ENCODE measurements at regions not wholly inside any gene's neighbourhood (a gene's known extent, or its start where the extent isn't known, plus 50 kb on each side); places are given as distances from the start of the nearest gene placed in this dataset.

DNA sequence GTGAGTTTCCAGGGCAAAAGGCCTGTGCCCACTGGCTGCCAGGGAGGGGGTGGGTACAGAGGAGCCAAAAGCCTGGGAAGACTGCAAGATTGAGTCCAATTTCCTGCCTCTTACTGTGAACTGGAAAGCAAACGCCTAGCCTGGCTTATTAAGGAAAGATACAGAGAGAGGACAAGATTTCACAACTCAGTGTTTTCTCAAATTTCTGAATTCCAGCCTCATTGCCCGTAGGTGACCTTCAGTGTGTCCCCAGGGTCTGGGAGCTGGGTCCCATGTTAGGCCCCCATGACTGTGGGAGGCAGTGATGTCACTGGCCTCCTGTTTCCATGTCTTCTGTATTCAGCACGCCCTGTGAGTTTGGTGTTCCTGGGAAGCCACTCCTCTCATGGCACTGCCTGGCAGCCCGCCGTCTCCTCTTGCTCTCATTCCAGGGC, 60.6 kb upstream of the PTPN3 start:
- Histone ChIP-seq H4K91ac (replicated peaks; ENCODE audit: insufficient read length, low read length) (no peak overlapping the region), H3K27ac (ENCODE audit: low read depth, low read length) (no peak overlapping the region), H3K9me3 (ENCODE audit: insufficient read depth in 2 of 2, low read depth in 1 of 2, low read length in 1 of 2) (no peaks in the 10 kb centered on the region), H3K4me2 (ENCODE audit: insufficient read depth in 1 of 2, low read depth in 2 of 2, low read length in 2 of 2) (no peak overlapping the region), H3K23me2 (ENCODE audit: low read depth, low read length) (no peaks in the 10 kb centered on the region), H3K23ac (ENCODE audit: insufficient read length) (no peak overlapping the region), H4K20me1 (replicated peaks in 1 of 2; ENCODE audit: control insufficient read depth in 1 of 2, insufficient read depth in 2 of 2, low read length in 2 of 2) (no peaks in the 10 kb centered on the region), H2BK5ac (ENCODE audit: low read depth, low read length) (no peak overlapping the region), H4K8ac (ENCODE audit: extremely low read depth, insufficient read depth, low read length) (no peak overlapping the region), H2BK15ac (ENCODE audit: low read length) (no peak overlapping the region), H3K79me1 (ENCODE audit: low read depth, low read length) (no peaks in the 10 kb centered on the region), H3K18ac (ENCODE audit: extremely low read depth, low read length) (no peak overlapping the region), H3K56ac (replicated peaks; ENCODE audit: insufficient read length, low read depth, low read length) (no peak overlapping the region), H3K14ac (ENCODE audit: insufficient read length) (no peak overlapping the region), H4K5ac (ENCODE audit: insufficient read length, low read depth, low read length) (no peak overlapping the region), H2AFZ (ENCODE audit: low read length) (0 out of 2 replicates have a peak overlapping the region, but pooled peaks have one; percentile 7), H3K36me3 (ENCODE audit: control insufficient read depth in 2 of 4, insufficient read depth in 4 of 4, low read length in 3 of 4) (no peaks in the 10 kb centered on the region), H2BK120ac (replicated peaks; ENCODE audit: low read depth, low read length) (no peak overlapping the region), H3K27me3 (replicated peaks in 1 of 4; ENCODE audit: control insufficient read depth in 3 of 4, extremely low read depth in 1 of 4, insufficient read depth in 3 of 4, low read length in 3 of 4) (no peaks in the 10 kb centered on the region; a peak in 1 of 7 replicates), H3K79me2 (ENCODE audit: control insufficient read depth in 1 of 2, insufficient read depth in 2 of 2, low read length in 2 of 2) (no peaks in the 10 kb centered on the region), H3K9ac (replicated peaks in 1 of 4; ENCODE audit: extremely low read depth in 1 of 4, low read depth in 3 of 4, low read length in 3 of 4) (no peak overlapping the region; a peak in 1 of 7 replicates), H2AK5ac (ENCODE audit: low read depth, low read length) (no peak overlapping the region), H3K4me3 (ENCODE audit: extremely low read depth in 1 of 4, insufficient read depth in 2 of 4, low read depth in 3 of 4, low read length in 4 of 4) (no peak overlapping the region), H3K4me1 (replicated peaks in 1 of 4; ENCODE audit: control insufficient read depth in 3 of 4, insufficient read depth in 4 of 4, low read length in 3 of 4) (peaks cover 2 to 10% (median 6%) of the 10 kb centered on the region in 4 experiments; a peak in 6 of 7 replicates), H2BK20ac (ENCODE audit: low read length) (no peak overlapping the region), H3K4ac (replicated peaks; ENCODE audit: insufficient read length, low read depth, low read length) (no peak overlapping the region), H2BK12ac (ENCODE audit: low read depth, low read length) (no peak overlapping the region)
- ChIA-PET CTCF (ENCODE audit: partially characterized antibody) (interaction anchor here (1.1 to 1.4 kb wide), 3 partner anchors 9 to 44 kb away, joined by 3 to 6 read pairs (median 4); no protein-coding TSS in a partner anchor), POLR2A (ENCODE audit: partially characterized antibody) (no interaction called here)
- no peak for DNase-seq (ENCODE audit: low read depth in 1 of 2, low spot score in 2 of 2)
- FAIRE-seq = no peak
- WGBS, 2 experiments (ENCODE audit: extremely low coverage in 1 of 2, insufficient coverage in 1 of 2, insufficient read length in 1 of 2, insufficient replicate concordance in 2 of 2, low coverage in 1 of 2, low lambda C conversion rate in 2 of 2, missing lambda C conversion rate in 1 of 2) = 85% methylated on average over 5 of the region's 5 CpGs; no CpG with 5 or more reads in 1 of the 2 experiments
- TF ChIP-seq RFX5 (IDR thresholded peaks at IDR 0.05; ENCODE audit: borderline replicate concordance, low read depth, low read length) = no peak
- no peak for TF ChIP-seq MAFK (IDR thresholded peaks at IDR 0.05; ENCODE audit: low read depth, low read length)
- no peak for TF ChIP-seq HDAC6 (IDR thresholded peaks at IDR 0.05; ENCODE audit: low read depth, low read length)
- TF ChIP-seq CBX8 (IDR thresholded peaks at IDR 0.05; ENCODE audit: borderline replicate concordance, low read depth, low read length) = no peak
- TF ChIP-seq JUND (IDR thresholded peaks at IDR 0.05; ENCODE audit: low read length) = no peak
- no peak for TF ChIP-seq EZH2 (IDR thresholded peaks at IDR 0.05; ENCODE audit: low read depth, low read length, severe bottlenecking)
- TF ChIP-seq CREB1 (IDR thresholded peaks at IDR 0.05) = no peak
- TF ChIP-seq NRF1 (IDR thresholded peaks at IDR 0.05; ENCODE audit: low read depth, low read length) = no peak
- no peak for TF ChIP-seq EGR1 (IDR thresholded peaks at IDR 0.05; ENCODE audit: borderline replicate concordance, low read depth, low read length)
- TF ChIP-seq POU5F1 (IDR thresholded peaks at IDR 0.05; ENCODE audit: low read depth, low read length) = no peak
- TF ChIP-seq, protein P1, sequence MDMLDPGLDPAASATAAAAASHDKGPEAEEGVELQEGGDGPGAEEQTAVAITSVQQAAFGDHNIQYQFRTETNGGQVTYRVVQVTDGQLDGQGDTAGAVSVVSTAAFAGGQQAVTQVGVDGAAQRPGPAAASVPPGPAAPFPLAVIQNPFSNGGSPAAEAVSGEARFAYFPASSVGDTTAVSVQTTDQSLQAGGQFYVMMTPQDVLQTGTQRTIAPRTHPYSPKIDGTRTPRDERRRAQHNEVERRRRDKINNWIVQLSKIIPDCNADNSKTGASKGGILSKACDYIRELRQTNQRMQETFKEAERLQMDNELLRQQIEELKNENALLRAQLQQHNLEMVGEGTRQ (IDR thresholded peaks at IDR 0.05; ENCODE audit: low read length) = no peak
- TF ChIP-seq, protein P2, sequence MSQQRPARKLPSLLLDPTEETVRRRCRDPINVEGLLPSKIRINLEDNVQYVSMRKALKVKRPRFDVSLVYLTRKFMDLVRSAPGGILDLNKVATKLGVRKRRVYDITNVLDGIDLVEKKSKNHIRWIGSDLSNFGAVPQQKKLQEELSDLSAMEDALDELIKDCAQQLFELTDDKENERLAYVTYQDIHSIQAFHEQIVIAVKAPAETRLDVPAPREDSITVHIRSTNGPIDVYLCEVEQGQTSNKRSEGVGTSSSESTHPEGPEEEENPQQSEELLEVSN (IDR thresholded peaks at IDR 0.05) = no peak
- TF ChIP-seq TBP (IDR thresholded peaks at IDR 0.05; ENCODE audit: low read depth, low read length) = no peak
